H1 (cell line): ENCODE measurements at regions not wholly inside any gene's neighbourhood (a gene's known extent, or its start where the extent isn't known, plus 50 kb on each side); places are given as distances from the start of the nearest gene placed in this dataset.

Experiments
- CTCF ChIA-PET: fragments of 300-600 bp; sonication (Branson Sonifier 250); formaldehyde crosslinking; loops from one replicate; lab custom pipeline; 2021; ENCODE audit not compliant: partially characterized antibody; lab: Charles Lee
- POLR2A ChIA-PET: fragments of 300-600 bp; sonication (Branson Sonifier 250); formaldehyde crosslinking; loops from one replicate; lab custom pipeline; 2021; ENCODE audit warnings: inconsistent platforms; ENCODE audit not compliant: partially characterized antibody; lab: Charles Lee
- DNase-seq, 2 experiments: peaks; one replicate each; pipeline versions ENCODE4 v3.0.0 to v3.0.0-alpha.2; 2010 to 2022; ENCODE audit warnings: low spot score in 2 of 2, low read depth in 1 of 2, mixed read lengths in 1 of 2
- FAIRE-seq: peaks from 2 replicates; lab custom pipeline; 2011; peaks lifted over from hg19 to GRCh38; lab: Jason Lieb, UNC
- H2AFZ ChIP-seq: 2 replicates; pipeline ENCODE4 v1.8.1; 2012; ENCODE audit warnings: low read length, inconsistent platforms
- H2AK5ac ChIP-seq: 2 replicates; pipeline ENCODE4 v1.6.1; 2013; ENCODE audit warnings: low read depth, low read length
- H2BK120ac ChIP-seq: replicated peaks from 2 replicates; pipeline ENCODE3; 2013; ENCODE audit warnings: low read depth, low read length, inconsistent platforms
- H2BK12ac ChIP-seq: 2 replicates; pipeline ENCODE4 v1.6.1; 2013; ENCODE audit warnings: low read depth, low read length
- H2BK15ac ChIP-seq: 2 replicates; pipeline ENCODE4 v1.6.1; 2013; ENCODE audit warnings: low read length
- H2BK20ac ChIP-seq: 2 replicates; pipeline ENCODE4 v1.6.1; 2013; ENCODE audit warnings: low read length
- H2BK5ac ChIP-seq: 2 replicates; pipeline ENCODE4 v1.6.1; 2013; ENCODE audit warnings: low read depth, low read length
- H3K14ac ChIP-seq: 2 replicates; pipeline ENCODE4 v1.6.1; 2013; ENCODE audit warnings: inconsistent platforms; ENCODE audit not compliant: insufficient read length
- H3K18ac ChIP-seq: 2 replicates; pipeline ENCODE4 v1.6.1; 2013; ENCODE audit warnings: low read length; ENCODE audit errors: extremely low read depth
- H3K23ac ChIP-seq: 2 replicates; pipeline ENCODE4 v1.6.1; 2013; ENCODE audit warnings: inconsistent platforms; ENCODE audit not compliant: insufficient read length
- H3K23me2 ChIP-seq: 2 replicates; pipeline ENCODE4 v1.6.1; 2013; ENCODE audit warnings: low read depth, low read length
- H3K27ac ChIP-seq: 2 replicates; pipeline ENCODE4 v1.6.1; 2011; ENCODE audit warnings: low read depth, low read length, inconsistent platforms
- H3K27me3 ChIP-seq, 4 experiments: replicated peaks in 1 of 4; 1 replicate in 1 of 4; 2 replicates in 3 of 4; pipeline versions ENCODE4 v1.6.1 to v1.8.1; 2011 to 2013; ENCODE audit warnings: low read length in 3 of 4, mild to moderate bottlenecking in 3 of 4, inconsistent platforms in 2 of 4, mixed read lengths in 2 of 4, moderate library complexity in 1 of 4; ENCODE audit not compliant: control insufficient read depth in 3 of 4, insufficient read depth in 3 of 4; ENCODE audit errors: extremely low read depth in 1 of 4
- H3K36me3 ChIP-seq, 4 experiments: 2 replicates each; pipeline versions ENCODE4 v1.6.1 to v1.8.1; 2011 to 2013; ENCODE audit warnings: mild to moderate bottlenecking in 4 of 4, low read length in 3 of 4, moderate library complexity in 2 of 4, control low read depth in 1 of 4, inconsistent platforms in 1 of 4; ENCODE audit not compliant: insufficient read depth in 4 of 4, control insufficient read depth in 2 of 4
- H3K4ac ChIP-seq: replicated peaks from 2 replicates; pipeline ENCODE3; 2013; ENCODE audit warnings: low read length, low read depth, mixed read lengths, inconsistent platforms; ENCODE audit not compliant: insufficient read length
- H3K4me1 ChIP-seq, 4 experiments: replicated peaks in 1 of 4; 1 replicate in 1 of 4; 2 replicates in 3 of 4; pipeline versions ENCODE4 v1.6.1 to v1.8.1; 2011 to 2013; ENCODE audit warnings: low read length in 3 of 4, inconsistent platforms in 2 of 4, mixed read lengths in 1 of 4; ENCODE audit not compliant: insufficient read depth in 4 of 4, control insufficient read depth in 3 of 4
- H3K4me2 ChIP-seq, 2 experiments: 2 replicates each; pipeline versions ENCODE4 v1.6.1 to v1.8.1; 2011 to 2013; ENCODE audit warnings: low read depth in 2 of 2, low read length in 2 of 2, control low read depth in 1 of 2, inconsistent platforms in 1 of 2, mild to moderate bottlenecking in 1 of 2; ENCODE audit not compliant: insufficient read depth in 1 of 2
- H3K4me3 ChIP-seq, 4 experiments: fragments of 200-600, 300-600 bp in 1 of 4; sonication (generic), shearing (Covaris generic), sonication (Bioruptor Twin) in 1 of 4; 2 replicates each; pipeline versions ENCODE4 v1.5.1 to v1.8.1; 2011 to 2016; ENCODE audit warnings: low read length in 4 of 4, low read depth in 3 of 4, control low read depth in 2 of 4, inconsistent platforms in 2 of 4, mild to moderate bottlenecking in 2 of 4, mixed read lengths in 1 of 4, moderate library complexity in 1 of 4; ENCODE audit not compliant: insufficient read depth in 2 of 4; ENCODE audit errors: extremely low read depth in 1 of 4
- H3K56ac ChIP-seq: replicated peaks from 2 replicates; pipeline ENCODE3; 2013; ENCODE audit warnings: low read depth, mild to moderate bottlenecking, mixed read lengths, low read length, inconsistent platforms; ENCODE audit not compliant: insufficient read length
- H3K79me1 ChIP-seq: 2 replicates; pipeline ENCODE4 v1.6.1; 2013; ENCODE audit warnings: low read depth, low read length, control low read depth
- H3K79me2 ChIP-seq, 2 experiments: 2 replicates each; pipeline versions ENCODE4 v1.6.1 to v1.8.1; 2012 to 2013; ENCODE audit warnings: low read length in 2 of 2, mild to moderate bottlenecking in 2 of 2, inconsistent platforms in 1 of 2; ENCODE audit not compliant: insufficient read depth in 2 of 2, control insufficient read depth in 1 of 2
- H3K9ac ChIP-seq, 4 experiments: replicated peaks in 1 of 4; 1 replicate in 1 of 4; 2 replicates in 3 of 4; pipeline versions ENCODE4 v1.6.1 to v1.8.1; 2011 to 2013; ENCODE audit warnings: low read depth in 3 of 4, low read length in 3 of 4, control low read depth in 2 of 4, mild to moderate bottlenecking in 2 of 4, moderate library complexity in 2 of 4, inconsistent platforms in 1 of 4; ENCODE audit errors: extremely low read depth in 1 of 4
- H3K9me3 ChIP-seq, 2 experiments: 2 replicates each; pipeline versions ENCODE4 v1.6.1 to v1.8.1; 2012 to 2013; ENCODE audit warnings: mild to moderate bottlenecking in 2 of 2, moderate library complexity in 2 of 2, control low read depth in 1 of 2, inconsistent platforms in 1 of 2, low read depth in 1 of 2, low read length in 1 of 2, mixed read lengths in 1 of 2; ENCODE audit not compliant: insufficient read depth in 2 of 2
- H4K20me1 ChIP-seq, 2 experiments: replicated peaks in 1 of 2; 2 replicates each; pipeline versions ENCODE3 to v1.8.1; 2011 to 2013; ENCODE audit warnings: inconsistent platforms in 2 of 2, low read length in 2 of 2, mild to moderate bottlenecking in 1 of 2; ENCODE audit not compliant: insufficient read depth in 2 of 2, control insufficient read depth in 1 of 2
- H4K5ac ChIP-seq: 2 replicates; pipeline ENCODE4 v1.6.1; 2013; ENCODE audit warnings: low read length, low read depth, mixed read lengths, inconsistent platforms; ENCODE audit not compliant: insufficient read length
- H4K8ac ChIP-seq: 2 replicates; pipeline ENCODE4 v1.8.0; 2013; ENCODE audit warnings: mild to moderate bottlenecking, moderate library complexity, low read length, inconsistent platforms; ENCODE audit not compliant: insufficient read depth; ENCODE audit errors: extremely low read depth
- H4K91ac ChIP-seq: replicated peaks from 2 replicates; pipeline ENCODE3; 2013; ENCODE audit warnings: low read length, mixed read lengths, inconsistent platforms; ENCODE audit not compliant: insufficient read length
- ATF2 ChIP-seq: IDR thresholded peaks from 2 replicates; pipeline ENCODE4 v1.6.1; 2012; ENCODE audit warnings: low read length, inconsistent platforms
- CTCF ChIP-seq, 3 experiments: IDR thresholded peaks; 1 replicate in 2 of 3; 2 replicates in 1 of 3; pipeline versions ENCODE4 v1.5.1 to v1.6.1; 2011; ENCODE audit warnings: low read length in 3 of 3, mild to moderate bottlenecking in 3 of 3, inconsistent platforms in 2 of 3, low read depth in 1 of 3, moderate library complexity in 1 of 3; ENCODE audit not compliant: insufficient read depth in 1 of 3; ENCODE audit errors: control extremely low read depth in 1 of 3
- E2F6 ChIP-seq: IDR thresholded peaks from 2 replicates; pipeline ENCODE4 v1.6.1; 2012; ENCODE audit warnings: inconsistent platforms
- JUN ChIP-seq: IDR thresholded peaks from 2 replicates; pipeline ENCODE4 v1.6.1; 2011; ENCODE audit warnings: low read depth, mild to moderate bottlenecking, improper control_type of control experiment, low read length
- RFX5 ChIP-seq: IDR thresholded peaks from 2 replicates; pipeline ENCODE4 v1.6.1; 2011; ENCODE audit warnings: low read depth, low read length, improper control_type of control experiment, borderline replicate concordance
- RNF2 ChIP-seq: fragments of 200-900, 300-1000 bp; sonication (generic); IDR thresholded peaks from 2 replicates; pipeline ENCODE4 v1.7.1; 2016; ENCODE audit warnings: borderline replicate concordance, low read depth, mild to moderate bottlenecking, antibody characterized with exemption, low read length; ENCODE audit not compliant: poor library complexity, severe bottlenecking; ENCODE audit errors: missing control alignments
- RXRA ChIP-seq: IDR thresholded peaks from 2 replicates; pipeline ENCODE4 v1.6.1; 2011; ENCODE audit warnings: low read depth, mild to moderate bottlenecking, low read length, moderate library complexity; ENCODE audit not compliant: insufficient read depth
- SIX5 ChIP-seq: IDR thresholded peaks from 2 replicates; pipeline ENCODE4 v1.6.1; 2011; ENCODE audit warnings: mild to moderate bottlenecking, low read depth, low read length
- TAF1 ChIP-seq: IDR thresholded peaks from 2 replicates; pipeline ENCODE4 v1.6.1; 2011; ENCODE audit warnings: mild to moderate bottlenecking, low read depth, low read length
- WGBS, 2 experiments: shearing (Covaris generic) in 1 of 2; methylation state at CpG; one replicate each; pipeline versions ENCODE4 v1.1.6 to v1.1.7; 2013 to 2015; ENCODE audit warnings: low lambda C conversion rate in 2 of 2, mixed read lengths in 2 of 2, inconsistent platforms in 1 of 2, low coverage in 1 of 2, missing lambda C conversion rate in 1 of 2; ENCODE audit not compliant: insufficient replicate concordance in 2 of 2, insufficient coverage in 1 of 2, insufficient read length in 1 of 2; ENCODE audit errors: extremely low coverage in 1 of 2, missing lambda C conversion rate in 1 of 2; 5-methylcytosine and 5-hydroxymethylcytosine counted together

GRCh38 chr14:97462081-97462480 lies 664.9 kb downstream of the VRK1 start:
- H3K9ac ChIP-seq = no peak overlapping the region
- H3K79me2 ChIP-seq = no peaks in the 10 kb centered on the region
- H2BK12ac ChIP-seq = no peak overlapping the region
- DNase-seq (no peak), FAIRE-seq (no peak)
- no peak overlapping the region for H4K8ac ChIP-seq
- H3K27me3 ChIP-seq = peaks cover 0 to 11% (median 8%) of the 10 kb centered on the region in 4 experiments; a peak in 5 of 7 replicates
- no peak overlapping the region for H3K18ac ChIP-seq
- WGBS, 2 experiments = 81% methylated on average over 2 of the region's 2 CpGs; no CpG with 5 or more reads in 1 of the 2 experiments
- H2BK20ac ChIP-seq = no peak overlapping the region
- no peak overlapping the region for H3K4me3 ChIP-seq
- H4K20me1 ChIP-seq = no peaks in the 10 kb centered on the region
- no peak overlapping the region for H2BK5ac ChIP-seq
- ChIA-PET POLR2A (no interaction called here), CTCF (no interaction called here)
- H3K79me1 ChIP-seq = no peaks in the 10 kb centered on the region
- H3K36me3 ChIP-seq = no peaks in the 10 kb centered on the region
- peaks cover 5 to 8% of the 10 kb centered on the region in 2 experiments for H3K9me3 ChIP-seq
- no peak overlapping the region for H3K14ac ChIP-seq
- H2AK5ac ChIP-seq = no peak overlapping the region
- no peak overlapping the region for H3K56ac ChIP-seq
- no peak overlapping the region for H2AFZ ChIP-seq
- H4K91ac ChIP-seq = no peak overlapping the region
- H2BK120ac ChIP-seq = no peak overlapping the region
- peaks cover 0 to 9% (median 3%) of the 10 kb centered on the region in 4 experiments; a peak in 2 of 7 replicates for H3K4me1 ChIP-seq
- H3K27ac ChIP-seq = no peak overlapping the region
- H3K4ac ChIP-seq = no peak overlapping the region
- peaks cover 7% of the 10 kb centered on the region for H3K23me2 ChIP-seq
- H3K4me2 ChIP-seq = no peak overlapping the region
- no peak overlapping the region for H2BK15ac ChIP-seq
- no peak overlapping the region for H4K5ac ChIP-seq
- H3K23ac ChIP-seq = no peak overlapping the region
- no peak for TF ChIP-seq RFX5
- TF ChIP-seq CTCF (IDR thresholded peaks at IDR 0.05; ENCODE audit: control extremely low read depth in 1 of 3, insufficient read depth in 1 of 3, low read depth in 1 of 3, low read length in 3 of 3) = no peak
- no peak for TF ChIP-seq RXRA
- no peak for TF ChIP-seq ATF2
- TF ChIP-seq RNF2 = no peak
- no peak for TF ChIP-seq TAF1
- TF ChIP-seq JUN = no peak
- no peak for TF ChIP-seq SIX5
- TF ChIP-seq E2F6 = no peak
